ENCODE measurements at regions not wholly inside any gene's neighbourhood (a gene's known extent, or its start where the extent isn't known, plus 50 kb on each side); places are given as distances from the start of the nearest gene placed in this dataset.

GRCh38 chr4:123265443-123265842 lies 131.2 kb upstream of the SPRY1 start:
- DNase-seq (ENCODE audit: insufficient read length, low spot score) (no peak), FAIRE-seq (no peak)
- TF ChIP-seq, protein P1, sequence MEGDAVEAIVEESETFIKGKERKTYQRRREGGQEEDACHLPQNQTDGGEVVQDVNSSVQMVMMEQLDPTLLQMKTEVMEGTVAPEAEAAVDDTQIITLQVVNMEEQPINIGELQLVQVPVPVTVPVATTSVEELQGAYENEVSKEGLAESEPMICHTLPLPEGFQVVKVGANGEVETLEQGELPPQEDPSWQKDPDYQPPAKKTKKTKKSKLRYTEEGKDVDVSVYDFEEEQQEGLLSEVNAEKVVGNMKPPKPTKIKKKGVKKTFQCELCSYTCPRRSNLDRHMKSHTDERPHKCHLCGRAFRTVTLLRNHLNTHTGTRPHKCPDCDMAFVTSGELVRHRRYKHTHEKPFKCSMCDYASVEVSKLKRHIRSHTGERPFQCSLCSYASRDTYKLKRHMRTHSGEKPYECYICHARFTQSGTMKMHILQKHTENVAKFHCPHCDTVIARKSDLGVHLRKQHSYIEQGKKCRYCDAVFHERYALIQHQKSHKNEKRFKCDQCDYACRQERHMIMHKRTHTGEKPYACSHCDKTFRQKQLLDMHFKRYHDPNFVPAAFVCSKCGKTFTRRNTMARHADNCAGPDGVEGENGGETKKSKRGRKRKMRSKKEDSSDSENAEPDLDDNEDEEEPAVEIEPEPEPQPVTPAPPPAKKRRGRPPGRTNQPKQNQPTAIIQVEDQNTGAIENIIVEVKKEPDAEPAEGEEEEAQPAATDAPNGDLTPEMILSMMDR (IDR thresholded peaks at IDR 0.05; ENCODE audit: insufficient read depth, missing control alignments), result no peak

DNA sequence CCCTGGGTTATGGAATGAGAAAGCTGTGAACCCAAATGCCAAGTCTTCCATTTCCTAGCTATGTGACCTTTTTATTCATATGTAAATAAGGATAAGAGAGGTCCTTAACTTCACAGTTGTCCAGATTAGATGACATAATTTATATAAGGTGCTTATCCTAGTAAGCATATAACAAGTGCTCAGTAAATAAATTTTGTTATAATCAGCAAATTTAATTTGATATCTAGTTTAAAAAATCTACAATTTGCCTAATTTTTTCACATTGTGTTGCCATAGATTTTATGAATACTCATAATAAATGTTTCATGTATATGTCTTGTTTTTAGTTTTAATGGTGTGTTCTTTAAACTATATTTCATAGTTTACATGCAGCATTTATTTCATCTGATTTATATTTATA lies 130.4 kb upstream of the SPRY1 start:
- FAIRE-seq (no peak), DNase-seq (ENCODE audit: insufficient read length, low spot score) (no peak)
- TF ChIP-seq, protein P1 (IDR thresholded peaks at IDR 0.05; ENCODE audit: insufficient read depth, missing control alignments), result no peak

DNA sequence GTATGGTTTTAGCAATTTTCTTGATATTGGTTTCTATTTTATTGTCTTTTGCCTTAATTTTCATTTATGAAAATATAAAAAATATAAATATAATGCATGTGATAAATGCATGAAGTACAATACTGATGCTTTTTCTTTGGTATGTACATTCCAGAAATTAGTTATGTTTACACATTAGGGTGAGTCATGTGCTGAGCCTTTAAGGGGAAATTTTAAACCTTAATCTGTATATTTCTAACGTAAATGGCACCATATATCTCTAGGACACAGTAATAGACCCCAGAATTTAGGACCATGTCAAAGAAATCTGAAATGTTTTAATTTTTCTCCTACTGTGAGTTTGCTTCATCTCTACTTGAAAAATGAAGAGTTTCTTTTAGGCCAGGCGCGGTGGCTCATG lies 117.8 kb upstream of the SPRY1 start:
- DNase-seq (ENCODE audit: insufficient read length, low spot score) (no peak), FAIRE-seq (peak; percentile 32)

DNA sequence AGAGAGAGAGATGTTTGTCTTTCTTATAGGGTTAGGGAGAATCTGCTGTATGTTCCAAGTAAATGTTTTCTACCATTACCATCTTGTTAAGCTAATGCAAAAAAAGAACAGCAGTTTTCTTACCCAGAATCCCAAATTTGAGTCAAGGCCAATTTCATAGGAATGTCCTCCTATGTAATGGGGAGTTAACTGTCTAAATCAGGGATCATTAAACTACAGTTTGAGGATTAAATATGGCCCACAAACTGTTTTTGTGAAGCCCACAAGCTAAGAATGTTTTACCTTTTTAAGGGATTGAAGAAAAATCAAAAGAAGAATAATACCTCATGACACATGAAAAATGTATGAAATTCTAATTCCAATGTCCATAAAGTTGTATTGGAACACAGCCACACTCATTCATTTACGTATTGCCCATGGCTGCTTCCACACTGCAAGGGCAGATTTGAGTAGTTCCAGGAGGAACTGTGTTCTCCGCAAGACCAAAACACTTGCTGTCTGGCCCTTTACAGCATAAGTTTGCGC lies 113.2 kb upstream of the SPRY1 start:
- no peak for FAIRE-seq
- TF ChIP-seq, protein P1 (IDR thresholded peaks at IDR 0.05; ENCODE audit: insufficient read depth, missing control alignments), result no peak
- no peak for DNase-seq (ENCODE audit: insufficient read length, low spot score)

More for the DNA sequence above, 117.8 kb upstream of the SPRY1 start:
- TF ChIP-seq, protein P1 (IDR thresholded peaks at IDR 0.05; ENCODE audit: insufficient read depth, missing control alignments), result no peak

DNA sequence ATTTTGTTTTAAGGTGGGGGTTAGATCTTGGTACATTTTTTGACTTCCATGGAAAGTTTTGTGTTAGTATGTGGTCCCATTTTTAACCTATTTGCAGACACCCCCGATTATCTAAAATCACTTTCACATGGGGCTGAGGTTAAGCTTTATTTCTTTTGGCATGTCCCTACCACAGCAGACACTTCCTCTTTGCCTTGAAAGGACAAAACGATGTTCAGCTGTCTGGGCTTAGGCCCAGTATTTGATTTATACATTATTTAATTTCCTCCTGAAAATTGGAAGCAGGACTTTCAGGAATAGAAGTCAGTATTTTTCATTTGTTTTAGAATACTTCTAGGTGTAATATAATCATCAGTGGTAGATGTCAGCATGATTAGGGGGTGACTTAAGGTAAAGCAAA lies 112.4 kb upstream of the SPRY1 start:
- FAIRE-seq, result no peak
- no peak for DNase-seq (ENCODE audit: insufficient read length, low spot score)
- TF ChIP-seq, protein P1 (IDR thresholded peaks at IDR 0.05; ENCODE audit: insufficient read depth, missing control alignments), result no peak

- no peak for DNase-seq (ENCODE audit: insufficient read length, low spot score)
- TF ChIP-seq, protein P1 (IDR thresholded peaks at IDR 0.05; ENCODE audit: insufficient read depth, missing control alignments), result no peak
- FAIRE-seq, result no peak
Observed at GRCh38 chr4:123286903-123287466, 109.6 kb upstream of the SPRY1 start.

DNA sequence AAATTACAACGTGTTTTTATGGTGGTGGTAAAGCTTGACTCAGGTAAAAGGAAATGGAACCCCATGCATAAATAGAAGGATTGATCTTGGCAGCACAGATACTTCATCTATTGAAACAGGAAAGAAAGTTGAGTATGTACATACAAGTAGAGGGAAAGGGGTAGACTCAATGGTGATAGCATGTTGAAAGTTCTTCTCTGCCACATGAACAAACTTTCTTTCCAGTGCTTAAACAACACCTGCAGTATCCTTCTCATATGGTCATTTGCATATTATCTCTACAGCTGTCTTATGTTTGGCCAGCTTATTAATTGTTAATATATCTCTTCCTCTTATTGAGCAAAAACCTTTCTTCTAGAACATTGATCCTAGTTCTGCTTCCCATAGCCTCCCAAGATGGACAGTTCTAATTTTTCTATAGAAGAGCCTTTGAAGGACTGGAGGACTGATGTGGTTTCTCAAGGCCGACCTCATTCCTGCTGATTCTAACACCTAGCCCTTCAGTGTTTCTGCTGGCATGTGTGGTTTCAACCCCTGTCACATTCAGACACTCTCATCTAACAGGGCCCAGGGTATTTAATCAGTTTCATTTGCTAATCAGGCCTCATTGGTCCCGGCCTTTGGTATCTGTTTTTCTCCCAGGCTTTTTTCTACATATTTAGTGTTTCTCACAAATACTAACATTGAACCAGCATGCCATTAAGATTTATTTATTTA lies 108.1 kb upstream of the SPRY1 start:
- no peak for DNase-seq (ENCODE audit: insufficient read length, low spot score)
- TF ChIP-seq, protein P1 (IDR thresholded peaks at IDR 0.05; ENCODE audit: insufficient read depth, missing control alignments), result no peak
- FAIRE-seq, result no peak
